ENCODE measurements at regions not wholly inside any gene's neighbourhood (a gene's known extent, or its start where the extent isn't known, plus 50 kb on each side); places are given as distances from the start of the nearest gene placed in this dataset.
"Not testable (repeated sequence)": the region's sequence is repeated elsewhere in the genome, so short reads cannot be mapped to it uniquely, and the experiment has no call there.

GRCh38 chr7:140283472-140283871 is 106.7 kb upstream of the KDM7A start:
- Mint-ChIP-seq H3K4me3 (no peak overlapping the region), H3K4me1 (no peaks in the 10 kb centered on the region), H3K27ac (no peak overlapping the region), H3K27me3 (ENCODE audit: low read depth, poor library complexity) (peaks cover 6% of the 10 kb centered on the region), H3K9me3 (no peaks in the 10 kb centered on the region), H3K36me3 (ENCODE audit: low read depth) (no peaks in the 10 kb centered on the region)
- TF ChIP-seq CTCF (IDR thresholded peaks at IDR 0.05): no peak
- DNase-seq: no peak

DNA sequence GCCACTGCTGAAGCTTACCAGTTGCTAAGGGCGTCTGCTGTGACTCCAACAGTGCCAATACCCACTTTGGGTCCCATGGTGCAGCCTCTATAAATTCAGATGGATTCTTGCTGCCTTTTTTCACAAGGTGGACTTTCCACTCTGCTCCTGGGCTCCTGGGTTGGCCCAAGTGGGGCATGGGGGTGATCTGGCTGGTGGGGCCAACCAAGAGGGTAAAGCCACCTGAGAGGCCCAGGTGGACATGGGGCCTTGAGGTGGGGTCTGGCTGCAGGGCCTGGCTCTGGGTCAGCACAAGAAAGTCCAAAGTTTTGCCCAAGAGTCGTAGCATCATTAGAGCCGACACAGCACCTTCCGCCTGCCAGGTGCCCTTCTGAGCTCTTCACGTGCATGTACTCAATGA is 105.2 kb upstream of the KDM7A start:
- H3K9me3 Mint-ChIP-seq: no peaks in the 10 kb centered on the region
- no peaks in the 10 kb centered on the region for H3K4me1 Mint-ChIP-seq

GRCh38 chr7:140281255-140281654 is 104.5 kb upstream of the KDM7A start:
- DNase-seq: no peak
- no peak for TF ChIP-seq CTCF (IDR thresholded peaks at IDR 0.05)
- Mint-ChIP-seq H3K4me3 (no peak overlapping the region), H3K9me3 (no peaks in the 10 kb centered on the region), H3K4me1 (no peaks in the 10 kb centered on the region), H3K27me3 (ENCODE audit: low read depth, poor library complexity) (peaks cover 3% of the 10 kb centered on the region), H3K27ac (no peak overlapping the region), H3K36me3 (ENCODE audit: low read depth) (no peaks in the 10 kb centered on the region)

More for the DNA sequence above, 105.2 kb upstream of the KDM7A start:
- no peak for TF ChIP-seq CTCF (IDR thresholded peaks at IDR 0.05)
- no peak for DNase-seq
- Mint-ChIP-seq H3K27ac (no peak overlapping the region), H3K27me3 (ENCODE audit: low read depth, poor library complexity) (peaks cover 3% of the 10 kb centered on the region), H3K36me3 (ENCODE audit: low read depth) (no peaks in the 10 kb centered on the region), H3K4me3 (no peak overlapping the region)

DNA sequence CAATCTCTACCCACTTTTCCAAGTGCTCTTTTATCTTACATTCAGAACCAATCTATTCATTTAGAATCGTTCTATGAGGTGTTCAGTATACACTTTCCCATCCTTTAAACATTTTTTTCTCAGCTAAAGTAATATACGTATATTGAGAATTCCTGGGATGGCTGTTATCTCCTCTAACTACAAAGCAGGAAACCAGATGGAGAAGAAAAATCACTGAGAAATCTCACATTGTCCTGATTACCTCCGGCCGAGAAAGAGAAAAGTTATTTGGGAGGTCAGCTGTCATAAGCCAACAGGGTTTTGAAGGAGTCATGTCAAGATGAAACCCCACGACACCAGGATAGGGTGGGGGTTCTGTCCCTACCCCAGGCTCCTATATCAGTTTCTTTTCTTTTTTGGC is 99.2 kb upstream of the KDM7A start:
- Mint-ChIP-seq H3K4me1 (peaks cover 9% of the 10 kb centered on the region), H3K9me3 (peaks cover under 1% of the 10 kb centered on the region), H3K27ac (peak overlapping the region; percentile 15), H3K36me3 (ENCODE audit: low read depth) (no peaks in the 10 kb centered on the region), H3K4me3 (no peak overlapping the region), H3K27me3 (ENCODE audit: low read depth, poor library complexity) (peaks cover 4% of the 10 kb centered on the region)
- DNase-seq: no peak
- no peak for TF ChIP-seq CTCF (IDR thresholded peaks at IDR 0.05)

DNA sequence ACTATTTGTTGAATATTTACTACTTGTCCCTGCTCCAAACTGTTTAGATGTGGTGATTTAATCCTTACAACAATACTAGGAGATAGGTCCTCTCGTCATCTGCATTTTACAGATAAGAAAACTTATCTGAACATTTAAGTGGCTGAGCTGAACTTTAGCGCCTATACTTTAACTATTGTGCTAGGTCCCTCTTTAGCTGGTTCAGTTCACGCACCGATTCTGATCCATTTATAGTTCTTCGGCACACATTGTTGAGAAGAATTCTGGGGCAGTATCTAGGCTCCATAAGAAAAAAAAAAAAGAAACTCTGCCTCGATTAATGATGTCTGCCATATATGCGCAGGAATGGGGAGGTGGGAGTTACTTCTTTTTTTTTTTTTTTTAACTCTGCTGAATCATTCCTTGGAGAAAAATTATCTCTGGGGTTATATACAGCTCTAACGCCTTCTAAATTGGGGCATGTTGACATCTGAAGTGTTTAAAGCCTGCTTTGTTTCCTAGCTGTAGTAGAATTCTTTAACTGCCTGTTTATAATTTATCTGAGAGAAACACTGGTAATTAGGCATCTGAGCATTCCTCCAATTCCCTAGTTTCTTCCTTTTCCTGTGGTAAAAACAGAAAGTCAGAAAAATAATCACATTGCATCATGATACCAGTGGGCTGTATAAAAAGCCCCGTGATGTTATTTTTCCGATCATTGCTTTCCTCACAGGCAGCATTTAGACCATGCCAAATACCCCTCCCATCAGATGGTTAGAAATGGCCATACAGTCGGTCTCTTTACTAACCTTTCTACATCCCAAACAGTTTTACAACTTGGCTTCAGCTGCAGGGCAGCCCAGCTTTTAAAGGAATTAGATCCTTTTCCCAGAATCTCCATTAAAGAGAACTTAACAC is 98.5 kb upstream of the KDM7A start:
- H3K27ac Mint-ChIP-seq: no peak overlapping the region
- H3K4me1 Mint-ChIP-seq: peaks cover 9% of the 10 kb centered on the region
- H3K4me3 Mint-ChIP-seq: no peak overlapping the region
- peaks cover 5% of the 10 kb centered on the region for H3K9me3 Mint-ChIP-seq
- TF ChIP-seq CTCF (IDR thresholded peaks at IDR 0.05): no peak
- H3K36me3 Mint-ChIP-seq (ENCODE audit: low read depth): no peaks in the 10 kb centered on the region
- DNase-seq: no peak
- peaks cover 4% of the 10 kb centered on the region for H3K27me3 Mint-ChIP-seq (ENCODE audit: low read depth, poor library complexity)

DNA sequence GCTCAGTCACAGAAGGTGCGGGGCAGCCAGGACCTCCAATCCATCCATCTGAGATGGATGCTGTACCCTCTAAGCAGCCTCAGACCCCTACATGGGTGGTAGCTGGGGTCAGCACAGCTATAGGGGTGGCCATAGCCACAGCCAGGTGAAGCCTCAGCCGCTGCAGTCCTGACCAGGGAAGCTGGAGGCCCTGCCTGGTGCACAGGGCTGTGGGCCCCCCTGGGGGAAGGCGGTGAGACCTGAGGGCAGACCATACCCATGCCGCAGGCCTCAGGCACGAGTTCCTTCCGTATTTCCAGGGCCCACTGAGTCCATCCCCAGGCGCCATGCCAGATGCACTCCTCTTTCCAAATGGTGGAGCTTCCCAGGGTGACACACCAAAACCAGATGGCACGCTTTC is 96.6 kb upstream of the KDM7A start:
- Mint-ChIP-seq H3K4me1 (peaks cover 9% of the 10 kb centered on the region), H3K27me3 (ENCODE audit: low read depth, poor library complexity) (peaks cover 4% of the 10 kb centered on the region), H3K36me3 (ENCODE audit: low read depth) (no peaks in the 10 kb centered on the region), H3K9me3 (peaks cover 5% of the 10 kb centered on the region), H3K4me3 (no peak overlapping the region), H3K27ac (no peak overlapping the region)
- DNase-seq: no peak
- TF ChIP-seq CTCF (IDR thresholded peaks at IDR 0.05): no peak

DNA sequence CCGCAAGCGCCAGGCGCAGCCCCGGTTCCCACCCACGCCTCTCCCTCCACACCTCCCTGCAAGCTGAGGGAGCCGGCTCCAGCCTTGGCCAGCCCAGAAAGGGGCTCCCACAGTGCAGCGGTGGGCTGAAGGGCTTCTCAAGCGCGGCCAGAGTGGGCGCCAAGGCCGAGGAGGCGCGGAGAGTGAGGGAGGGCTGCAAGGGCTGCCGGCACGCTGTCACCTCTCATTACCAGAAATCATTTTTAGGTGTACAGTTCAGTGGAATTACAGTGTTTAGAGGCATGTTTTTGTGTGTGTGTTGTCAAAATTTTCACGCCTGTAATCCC is 94.8 kb upstream of the KDM7A start:
- H3K27me3 Mint-ChIP-seq (ENCODE audit: low read depth, poor library complexity); DNase-seq; H3K27ac Mint-ChIP-seq; H3K36me3 Mint-ChIP-seq (ENCODE audit: low read depth); H3K4me1 Mint-ChIP-seq; H3K9me3 Mint-ChIP-seq; H3K4me3 Mint-ChIP-seq: not testable (repeated sequence)

All from nephron progenitor cell (in vitro differentiated cells).